Ascending aorta (tissue), 2 donors: ENCODE measurements at regions not wholly inside any gene's neighbourhood (a gene's known extent, or its start where the extent isn't known, plus 50 kb on each side); places are given as distances from the start of the nearest gene placed in this dataset.

Experiments
- DNase-seq, 2 donors: peaks; one replicate each; pipeline ENCODE4 v3.0.0-alpha.2; 2019; ENCODE audit warnings: low spot score in 2 of 2
- H3K27ac ChIP-seq, 2 donors: fragments of 200-600 bp; sonication (generic); one replicate each; pipeline ENCODE4 v1.5.1; 2016 to 2017; ENCODE audit warnings: mild to moderate bottlenecking in 1 of 2
- H3K27me3 ChIP-seq: fragments of 200-600 bp; sonication (generic); one replicate; pipeline ENCODE4 v1.5.1; 2017
- H3K36me3 ChIP-seq, 2 donors: fragments of 200-600 bp; sonication (generic); one replicate each; pipeline ENCODE4 v1.5.1; 2016
- H3K4me1 ChIP-seq, 2 donors: fragments of 200-600 bp; sonication (generic); one replicate each; pipeline ENCODE4 v1.5.1; 2016 to 2017; ENCODE audit warnings: mild to moderate bottlenecking in 1 of 2
- H3K4me3 ChIP-seq, 2 donors: fragments of 200-600 bp; sonication (generic); one replicate each; pipeline ENCODE4 v1.5.1; 2016 to 2017; ENCODE audit warnings: mild to moderate bottlenecking in 1 of 2
- H3K9me3 ChIP-seq, 2 donors: fragments of 200-600 bp; sonication (generic); one replicate each; pipeline ENCODE4 v1.5.1; 2016
- intact Hi-C: fragments of 100-400 bp; cut with DNase I; formaldehyde crosslinking; loops from one replicate; pipeline ENCODE4 v1.15.1; 2023
- TF ChIP-seq, protein P1 (sequence below), 3 experiments: fragments of 200-600 bp in 2 of 3; fragments of 450-650 bp in 1 of 3; sonication (generic) in 2 of 3; IDR thresholded peaks; one replicate each; pipeline ENCODE4 v1.5.1; 2016 to 2019; ENCODE audit warnings: antibody characterized with exemption in 3 of 3, mild to moderate bottlenecking in 1 of 3, moderate library complexity in 1 of 3

DNA sequence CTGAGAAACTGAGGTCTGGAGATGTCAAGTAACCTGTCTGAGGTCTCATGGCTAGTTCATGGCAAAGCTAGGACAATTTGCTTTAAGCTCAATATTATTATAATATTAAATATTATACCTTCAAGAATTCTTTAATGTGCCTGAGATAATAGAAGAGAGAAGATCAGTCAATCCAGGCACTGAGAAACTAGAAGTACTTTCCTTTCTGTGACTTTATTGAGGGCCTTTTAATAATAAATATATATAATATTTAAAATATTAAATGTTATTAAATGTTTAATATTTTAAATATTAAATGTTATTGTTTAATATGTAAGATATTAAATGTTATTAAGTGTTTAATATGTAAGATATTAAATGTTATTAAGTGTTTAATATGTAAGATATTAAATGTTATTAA is 144.3 kb upstream of the DNAJC19 start:
- intact Hi-C loops: no loop called here
- TF ChIP-seq, protein P1, sequence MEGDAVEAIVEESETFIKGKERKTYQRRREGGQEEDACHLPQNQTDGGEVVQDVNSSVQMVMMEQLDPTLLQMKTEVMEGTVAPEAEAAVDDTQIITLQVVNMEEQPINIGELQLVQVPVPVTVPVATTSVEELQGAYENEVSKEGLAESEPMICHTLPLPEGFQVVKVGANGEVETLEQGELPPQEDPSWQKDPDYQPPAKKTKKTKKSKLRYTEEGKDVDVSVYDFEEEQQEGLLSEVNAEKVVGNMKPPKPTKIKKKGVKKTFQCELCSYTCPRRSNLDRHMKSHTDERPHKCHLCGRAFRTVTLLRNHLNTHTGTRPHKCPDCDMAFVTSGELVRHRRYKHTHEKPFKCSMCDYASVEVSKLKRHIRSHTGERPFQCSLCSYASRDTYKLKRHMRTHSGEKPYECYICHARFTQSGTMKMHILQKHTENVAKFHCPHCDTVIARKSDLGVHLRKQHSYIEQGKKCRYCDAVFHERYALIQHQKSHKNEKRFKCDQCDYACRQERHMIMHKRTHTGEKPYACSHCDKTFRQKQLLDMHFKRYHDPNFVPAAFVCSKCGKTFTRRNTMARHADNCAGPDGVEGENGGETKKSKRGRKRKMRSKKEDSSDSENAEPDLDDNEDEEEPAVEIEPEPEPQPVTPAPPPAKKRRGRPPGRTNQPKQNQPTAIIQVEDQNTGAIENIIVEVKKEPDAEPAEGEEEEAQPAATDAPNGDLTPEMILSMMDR (IDR thresholded peaks at IDR 0.05): no peak

DNA sequence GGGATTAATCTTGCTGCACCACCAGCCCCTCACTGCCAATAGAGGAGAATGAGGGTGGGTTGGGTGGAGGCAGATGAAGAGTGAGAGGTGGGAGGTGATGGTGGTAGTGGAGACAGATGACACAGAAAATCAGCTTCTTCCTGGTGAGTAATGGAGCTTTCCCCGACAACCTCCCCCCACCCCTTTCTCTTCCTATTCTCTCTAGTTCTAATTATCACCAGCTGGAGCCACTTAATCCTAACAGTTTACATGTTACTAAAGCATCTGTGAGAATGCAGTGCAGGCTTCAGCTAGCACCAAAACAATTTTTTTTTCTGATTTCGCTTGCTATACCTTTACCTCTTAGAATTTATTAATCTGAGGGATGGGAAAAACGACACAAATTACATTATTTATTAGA is 116.1 kb upstream of the DNAJC19 start:
- TF ChIP-seq, protein P1 (IDR thresholded peaks at IDR 0.05): no peak
- peaks cover 0 to 3% of the 10 kb centered on the region in 2 donors for H3K9me3 ChIP-seq
- intact Hi-C loops: no loop called here

More for the DNA sequence above, 144.3 kb upstream of the DNAJC19 start:
- no peak for DNase-seq
- Histone ChIP-seq H3K9me3 (no peaks in the 10 kb centered on the region), H3K36me3 (no peaks in the 10 kb centered on the region), H3K4me3 (no peak overlapping the region), H3K27me3 (no peaks in the 10 kb centered on the region), H3K27ac (no peak overlapping the region), H3K4me1 (no peaks in the 10 kb centered on the region)

DNA sequence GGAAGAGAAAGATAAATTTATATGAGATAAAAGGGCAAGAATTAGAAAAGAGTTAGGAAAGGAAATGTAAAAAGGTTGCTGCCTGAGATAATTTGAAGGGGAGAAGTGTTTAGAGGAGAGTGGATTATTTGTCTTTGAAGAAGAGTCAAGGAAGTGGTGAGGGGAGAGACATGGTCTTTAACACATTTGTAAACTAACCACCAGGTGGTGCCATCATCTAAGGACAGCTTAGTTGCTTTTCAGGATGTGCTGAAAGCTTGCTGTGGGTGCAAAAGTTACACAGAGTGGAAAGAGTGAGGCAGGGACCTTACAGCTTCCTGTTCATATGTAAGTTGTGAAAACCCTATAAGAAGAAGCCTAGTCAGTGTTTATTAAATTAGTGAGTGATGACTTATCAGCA is 114.1 kb upstream of the DNAJC19 start:
- Histone ChIP-seq H3K27me3 (no peaks in the 10 kb centered on the region), H3K4me3 (no peak overlapping the region), H3K27ac (no peak overlapping the region), H3K9me3 (peaks cover 0 to 3% of the 10 kb centered on the region in 2 donors), H3K36me3 (no peaks in the 10 kb centered on the region), H3K4me1 (no peaks in the 10 kb centered on the region)
- DNase-seq: no peak
- intact Hi-C loops: no loop called here
- TF ChIP-seq, protein P1 (IDR thresholded peaks at IDR 0.05): no peak

More for the DNA sequence above, 116.1 kb upstream of the DNAJC19 start:
- Histone ChIP-seq H3K4me3 (no peak overlapping the region), H3K4me1 (no peaks in the 10 kb centered on the region), H3K27me3 (no peaks in the 10 kb centered on the region), H3K27ac (no peak overlapping the region), H3K36me3 (no peaks in the 10 kb centered on the region)
- no peak for DNase-seq

DNA sequence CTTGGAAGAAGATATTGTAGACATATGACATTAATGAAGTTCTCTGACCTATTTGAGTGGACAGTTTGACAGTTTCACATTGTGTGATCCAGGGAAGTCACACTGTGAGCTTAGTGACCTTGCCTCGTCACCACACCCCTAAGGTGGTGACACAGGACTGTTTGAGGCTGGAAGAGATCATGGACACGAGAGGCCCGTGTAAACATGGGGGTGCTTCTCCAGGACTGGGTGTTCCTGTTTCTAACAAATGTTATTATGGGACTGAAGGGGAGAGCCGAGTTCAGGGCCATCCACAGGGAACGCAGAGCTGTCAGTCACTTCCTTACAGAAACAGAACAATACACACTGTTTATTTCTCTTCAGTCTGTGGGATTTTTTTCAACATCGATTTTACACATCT is 96.5 kb upstream of the DNAJC19 start:
- TF ChIP-seq, protein P1 (IDR thresholded peaks at IDR 0.05): no peak
- H3K4me3 ChIP-seq: no peak overlapping the region
- no peaks in the 10 kb centered on the region for H3K36me3 ChIP-seq
- DNase-seq: no peak
- no peaks in the 10 kb centered on the region for H3K4me1 ChIP-seq
- H3K27ac ChIP-seq: no peak overlapping the region
- peaks cover 0 to 7% of the 10 kb centered on the region in 2 donors for H3K9me3 ChIP-seq
- H3K27me3 ChIP-seq: no peaks in the 10 kb centered on the region
- intact Hi-C loops: no loop called here

DNA sequence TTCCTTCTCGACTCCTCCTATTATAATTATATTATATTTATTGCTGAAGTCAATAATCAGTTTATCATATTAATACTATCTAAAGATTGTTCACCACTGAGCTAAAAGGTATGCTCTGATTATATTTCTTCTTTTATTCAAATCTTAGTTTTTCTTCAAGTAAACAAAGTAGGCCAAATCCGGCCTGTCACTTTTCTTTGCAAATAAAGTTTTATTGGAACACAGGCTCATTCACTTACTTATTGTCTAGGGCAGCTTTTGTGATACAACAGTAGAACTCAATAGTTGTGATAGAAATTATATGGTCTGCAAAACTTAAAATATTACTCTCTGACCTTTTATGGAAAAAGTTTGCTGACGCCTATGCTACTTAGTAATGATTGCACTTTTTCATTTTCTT is 92.4 kb upstream of the DNAJC19 start:
- Histone ChIP-seq H3K9me3 (no peaks in the 10 kb centered on the region), H3K27me3 (no peaks in the 10 kb centered on the region), H3K4me3 (no peak overlapping the region), H3K27ac (no peak overlapping the region), H3K4me1 (no peaks in the 10 kb centered on the region), H3K36me3 (no peaks in the 10 kb centered on the region)
- TF ChIP-seq, protein P1 (IDR thresholded peaks at IDR 0.05): no peak
- intact Hi-C loops: no loop called here
- DNase-seq: no peak

DNA sequence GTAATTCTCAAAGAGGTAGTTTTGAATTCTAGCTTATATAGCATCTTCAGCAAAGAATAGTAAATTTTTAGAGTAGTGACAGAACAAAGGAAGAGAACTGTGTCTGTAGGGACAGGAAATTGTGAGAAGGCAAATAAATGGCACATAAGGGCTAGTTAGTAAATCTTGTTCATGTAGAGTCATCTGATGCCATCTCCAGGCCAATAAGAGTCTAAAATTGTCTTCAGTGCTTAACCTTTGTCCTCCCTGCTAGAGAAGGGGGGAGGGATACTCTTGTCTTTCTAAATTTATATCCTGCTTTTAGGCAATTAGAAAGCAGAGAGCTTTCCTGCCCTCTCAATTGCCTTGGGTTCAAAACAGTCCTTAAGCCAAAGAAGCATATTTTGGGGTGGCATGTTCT is 87.0 kb upstream of the DNAJC19 start:
- Histone ChIP-seq H3K4me1 (no peaks in the 10 kb centered on the region), H3K36me3 (no peaks in the 10 kb centered on the region), H3K27me3 (no peaks in the 10 kb centered on the region), H3K4me3 (no peak overlapping the region), H3K27ac (no peak overlapping the region), H3K9me3 (no peaks in the 10 kb centered on the region)
- TF ChIP-seq, protein P1 (IDR thresholded peaks at IDR 0.05): no peak
- intact Hi-C loops: no loop called here
- no peak for DNase-seq
